Osteoblast (primary cell): ENCODE measurements at regions not wholly inside any gene's neighbourhood (a gene's known extent, or its start where the extent isn't known, plus 50 kb on each side); places are given as distances from the start of the nearest gene placed in this dataset.

Experiments used
- DNase-seq: peaks from one replicate; pipeline ENCODE4 v3.0.0; 2011; ENCODE audit warnings: low spot score, mixed read lengths; ENCODE audit not compliant: insufficient read length; ENCODE audit errors: missing footprints
- H2AFZ ChIP-seq: 2 replicates; pipeline ENCODE4 v1.6.0; 2011; ENCODE audit warnings: mild to moderate bottlenecking, low read length
- H3K27ac ChIP-seq: 2 replicates; pipeline ENCODE4 v1.5.1; 2011; ENCODE audit warnings: mild to moderate bottlenecking, low read depth, low read length, moderate library complexity
- H3K27me3 ChIP-seq: 2 replicates; pipeline ENCODE4 v1.6.0; 2012; ENCODE audit warnings: mild to moderate bottlenecking, control low read depth, inconsistent platforms, low read length, moderate library complexity; ENCODE audit not compliant: insufficient read depth
- H3K36me3 ChIP-seq: 2 replicates; pipeline ENCODE4 v1.5.1; 2011; ENCODE audit warnings: mild to moderate bottlenecking, low read length, control low read depth, moderate library complexity; ENCODE audit not compliant: insufficient read depth
- H3K4me1 ChIP-seq: 2 replicates; pipeline ENCODE4 v1.5.1; 2011; ENCODE audit warnings: mild to moderate bottlenecking, low read length, control low read depth, moderate library complexity; ENCODE audit not compliant: insufficient read depth
- H3K4me2 ChIP-seq: 2 replicates; pipeline ENCODE4 v1.6.0; 2011; ENCODE audit warnings: mild to moderate bottlenecking, low read length; ENCODE audit not compliant: insufficient read depth
- H3K4me3 ChIP-seq: fragments of 200-600 bp; sonication (generic); 3 replicates; pipeline ENCODE4 v1.5.1; 2012; ENCODE audit warnings: mild to moderate bottlenecking, low read length, inconsistent platforms; ENCODE audit not compliant: insufficient read depth
- H3K79me2 ChIP-seq: 2 replicates; pipeline ENCODE4 v1.6.0; 2012; ENCODE audit warnings: mild to moderate bottlenecking, low read length, control low read depth, inconsistent platforms; ENCODE audit not compliant: insufficient read depth
- H3K9me3 ChIP-seq: 2 replicates; pipeline ENCODE4 v1.5.1; 2011; ENCODE audit warnings: low read depth, low read length, control low read depth
- H4K20me1 ChIP-seq: 2 replicates; pipeline ENCODE4 v1.6.0; 2012; ENCODE audit warnings: mild to moderate bottlenecking, low read length, control low read depth; ENCODE audit not compliant: insufficient read depth
- TF ChIP-seq, protein P1 (sequence below): IDR thresholded peaks from 2 replicates; pipeline ENCODE4 v1.5.1; 2011; ENCODE audit warnings: mild to moderate bottlenecking, low read depth, low read length, moderate library complexity; ENCODE audit errors: extremely low read depth

DNA sequence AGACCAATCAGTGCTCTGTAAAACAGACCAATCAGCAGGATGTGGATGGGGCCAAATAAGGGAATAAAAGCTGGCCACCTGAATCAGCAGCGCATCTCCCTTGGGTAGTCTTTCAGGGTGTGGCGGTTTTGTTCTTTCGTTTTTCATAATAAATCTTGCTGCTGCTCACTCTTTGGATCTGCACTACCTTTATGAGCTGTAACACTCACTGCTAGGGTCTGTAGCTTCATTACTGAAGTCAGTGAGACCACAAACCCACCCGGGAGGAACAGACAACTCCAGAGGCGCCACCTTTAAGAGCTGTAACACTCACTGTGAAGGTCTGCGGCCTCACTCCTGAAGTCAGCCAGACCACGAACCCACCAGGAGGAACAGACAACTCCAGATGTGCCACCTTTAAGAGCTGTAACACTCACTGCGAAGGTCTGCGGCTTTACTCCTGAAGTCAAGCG, 175.5 kb upstream of the PDGFD start:
- TF ChIP-seq, protein P1, sequence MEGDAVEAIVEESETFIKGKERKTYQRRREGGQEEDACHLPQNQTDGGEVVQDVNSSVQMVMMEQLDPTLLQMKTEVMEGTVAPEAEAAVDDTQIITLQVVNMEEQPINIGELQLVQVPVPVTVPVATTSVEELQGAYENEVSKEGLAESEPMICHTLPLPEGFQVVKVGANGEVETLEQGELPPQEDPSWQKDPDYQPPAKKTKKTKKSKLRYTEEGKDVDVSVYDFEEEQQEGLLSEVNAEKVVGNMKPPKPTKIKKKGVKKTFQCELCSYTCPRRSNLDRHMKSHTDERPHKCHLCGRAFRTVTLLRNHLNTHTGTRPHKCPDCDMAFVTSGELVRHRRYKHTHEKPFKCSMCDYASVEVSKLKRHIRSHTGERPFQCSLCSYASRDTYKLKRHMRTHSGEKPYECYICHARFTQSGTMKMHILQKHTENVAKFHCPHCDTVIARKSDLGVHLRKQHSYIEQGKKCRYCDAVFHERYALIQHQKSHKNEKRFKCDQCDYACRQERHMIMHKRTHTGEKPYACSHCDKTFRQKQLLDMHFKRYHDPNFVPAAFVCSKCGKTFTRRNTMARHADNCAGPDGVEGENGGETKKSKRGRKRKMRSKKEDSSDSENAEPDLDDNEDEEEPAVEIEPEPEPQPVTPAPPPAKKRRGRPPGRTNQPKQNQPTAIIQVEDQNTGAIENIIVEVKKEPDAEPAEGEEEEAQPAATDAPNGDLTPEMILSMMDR: no peak
- Histone ChIP-seq H3K4me2 (no peak overlapping the region), H2AFZ (no peak overlapping the region), H3K79me2 (no peaks in the 10 kb centered on the region), H3K4me3 (no peak overlapping the region), H3K27me3 (no peaks in the 10 kb centered on the region), H3K4me1 (no peaks in the 10 kb centered on the region), H4K20me1 (no peaks in the 10 kb centered on the region), H3K36me3 (no peaks in the 10 kb centered on the region), H3K27ac (no peak overlapping the region), H3K9me3 (no peaks in the 10 kb centered on the region)
- DNase-seq: no peak

DNA sequence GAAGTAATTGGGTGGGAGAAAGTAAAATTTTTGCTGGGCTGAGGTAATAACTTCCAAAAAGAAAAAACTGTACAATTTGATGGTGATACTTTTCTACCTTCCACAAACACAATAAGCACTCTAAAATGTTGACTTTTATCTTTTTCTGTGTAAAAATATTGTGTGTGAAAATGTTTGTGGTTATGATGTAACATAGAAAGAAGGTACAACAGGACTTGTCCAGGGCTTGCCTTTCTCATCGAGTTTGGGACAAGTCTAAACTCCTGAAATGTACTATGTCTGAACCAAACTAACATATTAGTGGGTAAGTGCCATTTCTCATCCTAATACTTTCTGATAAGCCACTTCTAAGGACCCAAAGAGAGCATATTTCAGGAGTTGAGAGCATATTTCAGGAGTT, 174.2 kb upstream of the PDGFD start:
- no peaks in the 10 kb centered on the region for H3K4me1 ChIP-seq
- no peaks in the 10 kb centered on the region for H3K36me3 ChIP-seq
- H2AFZ ChIP-seq: no peak overlapping the region
- H3K4me2 ChIP-seq: no peak overlapping the region
- no peaks in the 10 kb centered on the region for H3K9me3 ChIP-seq
- no peaks in the 10 kb centered on the region for H3K27me3 ChIP-seq
- H3K79me2 ChIP-seq: no peaks in the 10 kb centered on the region
- TF ChIP-seq, protein P1: no peak
- no peak for DNase-seq
- no peak overlapping the region for H3K27ac ChIP-seq
- H3K4me3 ChIP-seq: no peak overlapping the region
- H4K20me1 ChIP-seq: no peaks in the 10 kb centered on the region

DNA sequence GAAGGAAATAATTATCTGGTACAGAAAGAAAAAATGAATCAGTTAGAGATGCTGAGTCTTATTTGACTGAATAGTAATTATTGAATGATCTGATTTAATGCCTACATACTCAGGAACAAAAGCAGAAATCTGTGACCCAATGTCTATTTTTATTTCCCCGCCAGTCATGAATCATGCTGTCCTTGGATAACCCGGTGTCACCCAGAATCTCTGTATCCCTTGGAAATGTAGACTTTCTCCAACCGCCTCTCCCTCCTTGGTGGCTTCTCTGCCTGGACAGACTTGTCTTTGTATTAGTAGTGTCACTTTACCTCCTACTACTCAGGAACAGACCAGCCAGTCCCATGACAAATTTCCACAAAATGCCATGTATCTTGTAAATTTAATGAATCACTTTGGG, 173.3 kb upstream of the PDGFD start:
- Histone ChIP-seq H4K20me1 (no peaks in the 10 kb centered on the region), H3K79me2 (no peaks in the 10 kb centered on the region), H3K4me3 (no peak overlapping the region), H3K27ac (no peak overlapping the region), H2AFZ (no peak overlapping the region), H3K9me3 (no peaks in the 10 kb centered on the region), H3K4me1 (no peaks in the 10 kb centered on the region), H3K27me3 (no peaks in the 10 kb centered on the region), H3K4me2 (no peak overlapping the region), H3K36me3 (no peaks in the 10 kb centered on the region)
- no peak for DNase-seq
- TF ChIP-seq, protein P1: no peak

DNA sequence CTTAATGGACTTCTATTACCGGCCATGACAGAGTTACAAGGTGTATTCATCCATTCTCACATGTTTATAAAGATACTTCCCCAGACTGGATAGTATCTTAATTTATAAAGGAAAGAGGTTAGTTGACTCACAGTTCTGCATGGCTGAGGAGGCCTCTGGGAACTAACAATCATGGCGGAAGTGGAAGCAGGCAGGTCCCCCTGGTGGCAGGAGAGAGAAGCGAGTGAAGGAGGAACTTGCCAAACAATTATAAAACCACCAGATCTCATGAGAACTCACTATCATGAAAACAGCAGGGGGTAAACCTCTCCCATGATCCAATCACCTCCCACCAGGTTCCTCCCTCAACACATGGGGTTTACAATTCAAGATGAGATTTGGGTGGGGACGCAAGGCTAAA, 170.0 kb upstream of the PDGFD start:
- H2AFZ ChIP-seq: no peak overlapping the region
- no peaks in the 10 kb centered on the region for H3K4me1 ChIP-seq
- TF ChIP-seq, protein P1: peak; percentile 16
- H3K36me3 ChIP-seq: no peaks in the 10 kb centered on the region
- DNase-seq: no peak
- no peak overlapping the region for H3K4me2 ChIP-seq
- no peak overlapping the region for H3K27ac ChIP-seq
- H3K9me3 ChIP-seq: no peaks in the 10 kb centered on the region
- H3K4me3 ChIP-seq: no peak overlapping the region
- H3K79me2 ChIP-seq: no peaks in the 10 kb centered on the region
- H3K27me3 ChIP-seq: no peaks in the 10 kb centered on the region
- no peaks in the 10 kb centered on the region for H4K20me1 ChIP-seq
